Calu3 (cell line): ENCODE measurements at regions not wholly inside any gene's neighbourhood (a gene's known extent, or its start where the extent isn't known, plus 50 kb on each side); places are given as distances from the start of the nearest gene placed in this dataset.

Experiments
- BruUV-seq: library from RNA; stranded (reverse); fragments of 400-500 nt; replicated peaks from 2 replicates; lab custom pipeline; 2021; lab: Mats Ljungman, UMichigan
- CTCF ChIA-PET: fragments of 300-600 bp; sonication (Branson Sonifier 250); formaldehyde crosslinking; loops from one replicate; lab custom pipeline; 2022; ENCODE audit warnings: antibody characterized with exemption; lab: Charles Lee
- DNase-seq: peaks from one replicate; pipeline ENCODE4 v3.0.0; 2022
- H3K27ac Mint-ChIP-seq: one replicate; pipeline ENCODE4 v1.8.0; 2022; ENCODE audit warnings: mixed read lengths; ENCODE audit not compliant: unreplicated experiment
- H3K27me3 Mint-ChIP-seq: one replicate; pipeline ENCODE4 v1.8.0; 2022; ENCODE audit warnings: mixed read lengths; ENCODE audit not compliant: unreplicated experiment
- H3K36me3 Mint-ChIP-seq: one replicate; pipeline ENCODE4 v1.8.0; 2022; ENCODE audit warnings: mild to moderate bottlenecking, moderate library complexity, mixed read lengths; ENCODE audit not compliant: insufficient read depth, unreplicated experiment
- H3K4me1 Mint-ChIP-seq: one replicate; pipeline ENCODE4 v1.8.0; 2022; ENCODE audit warnings: mild to moderate bottlenecking, low read depth, mixed read lengths; ENCODE audit not compliant: unreplicated experiment
- H3K4me3 Mint-ChIP-seq: one replicate; pipeline ENCODE4 v1.8.0; 2022; ENCODE audit warnings: mild to moderate bottlenecking, low read depth, moderate library complexity, mixed read lengths; ENCODE audit not compliant: unreplicated experiment
- H3K9me3 Mint-ChIP-seq: one replicate; pipeline ENCODE4 v1.8.0; 2022; ENCODE audit warnings: low read depth, mixed read lengths; ENCODE audit not compliant: unreplicated experiment
- intact Hi-C: fragments of 100-400 bp; cut with micrococcal nuclease; formaldehyde crosslinking; loops from one replicate; pipeline ENCODE4 v1.10.0; 2022; ENCODE audit not compliant: unreplicated experiment
- TF ChIP-seq, protein P1 (sequence below): fragments of 200-600 bp; IDR thresholded peaks from one replicate; pipeline ENCODE4 v1.8.0; 2022; ENCODE audit warnings: antibody characterized with exemption; ENCODE audit not compliant: unreplicated experiment

GRCh38 chr1:234917495-234918180, 211.0 kb downstream of the TOMM20 start:
- DNase-seq, result no peak
- TF ChIP-seq, protein P1, sequence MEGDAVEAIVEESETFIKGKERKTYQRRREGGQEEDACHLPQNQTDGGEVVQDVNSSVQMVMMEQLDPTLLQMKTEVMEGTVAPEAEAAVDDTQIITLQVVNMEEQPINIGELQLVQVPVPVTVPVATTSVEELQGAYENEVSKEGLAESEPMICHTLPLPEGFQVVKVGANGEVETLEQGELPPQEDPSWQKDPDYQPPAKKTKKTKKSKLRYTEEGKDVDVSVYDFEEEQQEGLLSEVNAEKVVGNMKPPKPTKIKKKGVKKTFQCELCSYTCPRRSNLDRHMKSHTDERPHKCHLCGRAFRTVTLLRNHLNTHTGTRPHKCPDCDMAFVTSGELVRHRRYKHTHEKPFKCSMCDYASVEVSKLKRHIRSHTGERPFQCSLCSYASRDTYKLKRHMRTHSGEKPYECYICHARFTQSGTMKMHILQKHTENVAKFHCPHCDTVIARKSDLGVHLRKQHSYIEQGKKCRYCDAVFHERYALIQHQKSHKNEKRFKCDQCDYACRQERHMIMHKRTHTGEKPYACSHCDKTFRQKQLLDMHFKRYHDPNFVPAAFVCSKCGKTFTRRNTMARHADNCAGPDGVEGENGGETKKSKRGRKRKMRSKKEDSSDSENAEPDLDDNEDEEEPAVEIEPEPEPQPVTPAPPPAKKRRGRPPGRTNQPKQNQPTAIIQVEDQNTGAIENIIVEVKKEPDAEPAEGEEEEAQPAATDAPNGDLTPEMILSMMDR, result no peak
- no peaks in the 10 kb centered on the region for H3K36me3 Mint-ChIP-seq
- no peak overlapping the region for H3K4me3 Mint-ChIP-seq
- H3K27me3 Mint-ChIP-seq, result no peaks in the 10 kb centered on the region
- CTCF ChIA-PET, result interaction anchor here (0.6 kb wide), 1 partner anchor 378 kb away, joined by 3 read pairs; no protein-coding TSS in a partner anchor
- no TSS peak for BruUV-seq
- H3K9me3 Mint-ChIP-seq, result no peaks in the 10 kb centered on the region
- H3K4me1 Mint-ChIP-seq, result peaks cover 8% of the 10 kb centered on the region
- H3K27ac Mint-ChIP-seq, result no peak overlapping the region
- intact Hi-C loops, result no loop called here

DNA sequence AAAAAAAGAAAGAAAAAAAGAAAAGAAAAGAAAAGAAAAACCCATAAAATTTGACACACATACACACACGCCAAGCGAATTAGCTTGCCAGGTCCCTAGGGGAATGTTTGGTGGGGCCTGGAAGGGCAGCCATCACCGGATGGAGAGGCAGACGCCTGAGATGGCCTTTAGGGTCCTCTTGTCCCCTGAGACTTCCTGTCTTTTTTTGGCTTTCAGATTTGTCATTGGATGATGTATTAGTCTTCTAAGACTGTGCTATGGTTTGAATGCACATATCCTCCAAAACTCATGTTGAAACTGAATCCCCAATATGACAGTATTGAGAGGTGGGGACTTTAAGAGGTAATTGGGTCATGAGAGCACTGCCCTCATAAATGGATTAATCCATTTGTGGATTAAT, 211.8 kb downstream of the TOMM20 start:
- no peak overlapping the region for H3K4me3 Mint-ChIP-seq
- intact Hi-C loops, result no loop called here
- H3K27ac Mint-ChIP-seq, result no peak overlapping the region
- no TSS peak for BruUV-seq
- CTCF ChIA-PET, result no interaction called here
- no peaks in the 10 kb centered on the region for H3K27me3 Mint-ChIP-seq
- no peaks in the 10 kb centered on the region for H3K36me3 Mint-ChIP-seq
- TF ChIP-seq, protein P1, result no peak
- H3K9me3 Mint-ChIP-seq, result no peaks in the 10 kb centered on the region
- no peak for DNase-seq
- H3K4me1 Mint-ChIP-seq, result peaks cover 8% of the 10 kb centered on the region

DNA sequence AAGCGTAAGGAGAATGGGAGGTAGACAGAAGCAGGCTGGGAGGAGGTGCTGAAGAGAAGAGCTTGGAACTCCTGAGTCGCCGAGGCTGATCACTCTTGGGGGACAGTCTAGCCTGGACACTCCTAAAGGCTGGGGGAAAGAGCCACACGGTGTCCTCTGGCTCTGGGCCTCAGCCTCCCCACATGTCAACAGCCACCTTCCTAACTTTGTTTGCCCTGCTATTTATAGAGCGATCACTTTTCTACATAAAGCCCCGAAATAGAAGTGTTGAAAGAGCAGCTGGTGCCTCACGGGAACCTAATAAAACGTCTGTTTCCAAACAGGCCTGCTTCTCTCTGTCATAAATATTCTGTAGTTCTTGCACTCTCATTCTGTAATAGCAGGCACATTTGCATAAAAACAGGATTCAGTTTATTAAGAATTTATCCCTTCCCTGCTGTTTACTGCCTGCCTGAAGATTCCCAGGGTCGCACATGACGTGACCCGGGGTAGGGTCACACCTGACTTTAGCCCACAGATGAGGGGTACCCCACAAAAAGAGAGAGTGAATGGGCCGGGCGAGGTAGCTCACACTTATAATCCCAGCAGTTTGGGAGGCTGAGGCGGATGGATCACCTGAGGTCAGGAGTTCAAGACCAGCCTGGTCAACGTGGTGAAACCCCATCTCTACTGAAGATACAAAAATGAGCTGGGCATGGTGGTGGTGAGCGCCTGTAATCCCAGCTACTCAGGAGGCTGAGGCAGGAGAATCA, 212.5 kb downstream of the TOMM20 start:
- H3K27me3 Mint-ChIP-seq, result no peaks in the 10 kb centered on the region
- H3K36me3 Mint-ChIP-seq, result no peaks in the 10 kb centered on the region
- intact Hi-C loops, result no loop called here
- H3K9me3 Mint-ChIP-seq, result no peaks in the 10 kb centered on the region
- no peak for DNase-seq
- no TSS peak for BruUV-seq
- no peak overlapping the region for H3K27ac Mint-ChIP-seq
- no peak overlapping the region for H3K4me3 Mint-ChIP-seq
- CTCF ChIA-PET, result no interaction called here
- TF ChIP-seq, protein P1, result no peak
- peaks cover 8% of the 10 kb centered on the region for H3K4me1 Mint-ChIP-seq

DNA sequence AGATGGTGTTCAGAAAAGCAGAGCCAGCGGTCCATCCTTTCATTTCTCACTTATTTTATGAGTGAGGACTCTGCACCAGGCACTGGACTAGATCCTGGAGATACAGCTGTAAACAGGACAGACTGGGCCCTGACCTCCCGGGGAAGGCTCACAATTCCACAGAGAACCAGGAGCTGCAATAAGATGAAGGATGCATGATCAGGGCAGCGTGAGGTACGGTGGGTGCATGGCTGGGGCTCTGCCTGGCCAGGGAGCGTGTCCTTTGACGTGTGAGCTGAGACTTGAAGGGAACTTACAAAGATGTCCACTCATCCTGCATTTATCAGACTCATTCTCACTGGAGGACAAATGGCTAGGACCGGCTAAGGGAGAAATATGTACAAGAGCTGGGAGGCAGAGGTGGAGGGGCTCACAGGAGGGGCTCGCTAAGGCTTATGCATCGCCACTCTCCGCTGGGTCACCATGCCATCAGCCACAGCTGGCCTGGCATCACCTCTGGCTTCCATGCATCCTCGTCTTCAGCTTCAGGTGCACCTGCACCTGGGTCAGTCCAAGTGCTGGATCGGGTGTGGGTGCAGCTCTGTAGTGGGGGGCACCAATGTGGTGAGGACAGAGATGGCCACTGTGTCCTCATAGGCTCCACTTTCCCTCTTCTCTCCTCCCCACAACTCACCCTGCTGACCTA, 213.9 kb downstream of the TOMM20 start:
- CTCF ChIA-PET, result no interaction called here
- intact Hi-C loops, result no loop called here
- no peak for DNase-seq
- H3K36me3 Mint-ChIP-seq, result no peaks in the 10 kb centered on the region
- TF ChIP-seq, protein P1, result no peak
- BruUV-seq, result no TSS peak
- no peaks in the 10 kb centered on the region for H3K9me3 Mint-ChIP-seq
- H3K27ac Mint-ChIP-seq, result no peak overlapping the region
- no peaks in the 10 kb centered on the region for H3K27me3 Mint-ChIP-seq
- peaks cover 8% of the 10 kb centered on the region for H3K4me1 Mint-ChIP-seq
- no peak overlapping the region for H3K4me3 Mint-ChIP-seq
